ENCODE measurements at regions not wholly inside any gene's neighbourhood (a gene's known extent, or its start where the extent isn't known, plus 50 kb on each side); places are given as distances from the start of the nearest gene placed in this dataset.

DNA sequence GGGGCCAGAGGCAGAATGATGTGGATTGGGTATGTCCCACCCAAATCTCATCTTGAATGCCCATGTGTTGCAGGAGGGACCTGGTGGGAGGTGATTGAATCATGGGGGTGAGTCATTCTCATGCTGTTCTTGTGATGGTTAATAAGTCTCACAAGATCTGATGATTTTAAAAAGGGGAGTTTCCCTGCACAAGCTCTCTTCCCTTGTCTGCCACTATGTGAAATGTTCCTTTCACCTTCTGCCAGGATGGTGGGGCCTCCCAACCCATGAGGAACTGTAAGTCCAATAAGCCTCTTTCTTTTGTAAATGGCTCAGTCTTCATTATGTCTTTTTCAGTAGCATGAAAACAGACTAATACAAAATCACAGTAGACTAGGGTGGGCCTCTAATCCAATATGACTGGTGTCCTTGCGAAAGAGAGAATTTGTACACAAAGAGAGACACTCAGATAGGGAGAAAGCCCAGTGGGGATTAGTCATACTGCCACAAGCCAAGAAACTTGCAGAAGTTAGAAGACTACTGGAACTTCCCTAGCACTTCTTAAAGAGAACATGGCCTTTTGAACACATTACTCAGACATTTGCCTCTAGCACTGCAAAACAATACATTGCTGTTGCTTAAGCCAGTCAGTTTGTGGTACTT lies 68.4 kb downstream of the ANXA1 start:
- no peak overlapping the region for H3K4me3 ChIP-seq (ENCODE audit: low read depth, low read length)
- no peaks in the 10 kb centered on the region for H3K36me3 ChIP-seq (ENCODE audit: insufficient read depth)
- no peak for DNase-seq (ENCODE audit: extremely low spot score)
- H3K27ac ChIP-seq (ENCODE audit: low read depth) = no peak overlapping the region
- no peaks in the 10 kb centered on the region for H3K4me1 ChIP-seq (ENCODE audit: insufficient read depth)
- WGBS = 68% methylated on average over 1 of the region's 1 CpG

DNA sequence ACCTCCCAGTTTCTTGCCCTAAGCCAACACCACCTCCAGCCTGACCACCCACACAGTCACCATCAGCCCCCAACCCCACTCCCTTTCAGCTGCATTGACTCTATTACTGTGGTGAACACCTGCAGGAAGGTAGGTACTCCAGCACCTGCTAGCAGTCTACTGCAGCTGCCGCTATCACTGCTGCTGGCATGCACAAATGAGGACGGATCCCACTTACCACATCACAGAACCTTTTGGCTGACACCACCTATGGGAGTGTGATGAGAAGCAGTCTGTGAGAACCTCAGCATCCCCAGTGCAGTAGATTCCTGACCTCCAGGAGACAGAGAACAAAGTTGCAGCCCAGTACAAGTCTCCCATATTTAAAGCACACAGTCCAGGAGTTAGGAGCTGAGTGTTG lies 71.9 kb downstream of the ANXA1 start:
- 83% methylated on average over 2 of the region's 2 CpGs for WGBS
- no peaks in the 10 kb centered on the region for H3K4me1 ChIP-seq (ENCODE audit: insufficient read depth)
- H3K4me3 ChIP-seq (ENCODE audit: low read depth, low read length) = no peak overlapping the region
- no peaks in the 10 kb centered on the region for H3K36me3 ChIP-seq (ENCODE audit: insufficient read depth)
- no peak overlapping the region for H3K27ac ChIP-seq (ENCODE audit: low read depth)
- DNase-seq (ENCODE audit: extremely low spot score) = no peak

DNA sequence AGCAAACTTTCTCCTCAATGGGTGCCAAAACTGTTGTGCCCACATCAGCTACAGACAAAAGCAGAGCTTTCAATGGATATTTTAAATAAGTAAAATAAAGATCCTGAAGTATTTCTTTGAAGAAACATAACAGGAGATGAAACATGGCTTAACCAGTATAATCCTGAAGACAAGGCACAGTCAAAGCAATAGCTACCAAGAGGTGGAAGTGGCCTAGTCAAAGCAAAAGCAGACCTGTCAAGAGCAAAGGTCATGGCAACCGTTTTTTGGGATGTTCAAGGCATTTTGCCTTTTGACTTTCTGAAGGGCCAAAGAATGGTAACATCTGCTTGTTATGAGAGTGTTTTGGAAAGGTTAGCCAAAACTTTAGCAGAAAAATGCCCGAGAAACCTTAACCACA lies 77.9 kb downstream of the ANXA1 start:
- no peaks in the 10 kb centered on the region for H3K36me3 ChIP-seq (ENCODE audit: insufficient read depth)

DNA sequence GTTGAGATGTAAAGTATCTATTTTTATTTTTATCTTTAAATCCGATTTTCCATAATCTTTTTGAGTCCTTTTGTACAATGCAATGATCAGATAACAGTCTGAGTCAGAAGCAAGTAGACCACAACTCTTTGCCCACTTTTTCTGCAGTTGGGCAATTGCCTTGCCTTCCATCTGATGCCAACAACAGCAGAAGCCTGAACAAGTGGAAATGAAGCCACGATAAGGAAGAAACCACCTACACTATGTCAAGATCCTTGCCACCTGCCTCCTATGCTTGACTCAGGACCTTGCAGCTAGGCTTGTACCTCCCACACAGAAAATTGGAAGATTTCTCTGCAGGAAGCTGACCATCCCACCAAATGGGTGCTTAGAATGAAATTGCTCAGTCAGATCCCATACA lies 78.6 kb downstream of the ANXA1 start:
- H3K27ac ChIP-seq (ENCODE audit: low read depth) = no peak overlapping the region
- no peak overlapping the region for H3K4me3 ChIP-seq (ENCODE audit: low read depth, low read length)
- WGBS = 50% methylated on average over 2 of the region's 2 CpGs
- no peak for DNase-seq (ENCODE audit: extremely low spot score)
- H3K36me3 ChIP-seq (ENCODE audit: insufficient read depth) = no peaks in the 10 kb centered on the region
- no peaks in the 10 kb centered on the region for H3K4me1 ChIP-seq (ENCODE audit: insufficient read depth)

More for the DNA sequence above, 77.9 kb downstream of the ANXA1 start:
- Histone ChIP-seq H3K4me3 (ENCODE audit: low read depth, low read length) (no peak overlapping the region), H3K4me1 (ENCODE audit: insufficient read depth) (no peaks in the 10 kb centered on the region), H3K27ac (ENCODE audit: low read depth) (no peak overlapping the region)
- DNase-seq (ENCODE audit: extremely low spot score) = no peak
- 48% methylated on average over 2 of the region's 2 CpGs for WGBS

DNA sequence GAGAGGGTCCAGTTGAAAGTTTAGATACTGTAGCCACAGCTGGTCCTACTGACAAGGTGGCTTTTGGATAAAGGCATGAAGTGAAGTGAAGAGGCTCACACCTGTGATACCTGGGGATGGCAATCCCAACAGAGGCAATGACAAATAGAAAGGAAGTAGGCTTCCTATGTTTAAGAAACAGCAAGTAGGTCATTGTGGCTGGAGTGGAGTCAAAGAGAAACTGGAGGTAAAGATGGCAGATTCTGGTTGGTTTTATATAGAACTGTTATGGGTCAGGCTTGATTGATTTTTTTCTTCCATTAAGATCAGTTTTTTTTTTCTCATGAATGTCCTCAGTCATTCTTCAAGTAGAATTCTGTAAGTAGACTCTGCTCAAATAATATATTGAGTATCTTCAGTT lies 79.5 kb downstream of the ANXA1 start:
- Histone ChIP-seq H3K36me3 (ENCODE audit: insufficient read depth) (no peaks in the 10 kb centered on the region), H3K27ac (ENCODE audit: low read depth) (no peak overlapping the region)
- no peak for DNase-seq (ENCODE audit: extremely low spot score)

DNA sequence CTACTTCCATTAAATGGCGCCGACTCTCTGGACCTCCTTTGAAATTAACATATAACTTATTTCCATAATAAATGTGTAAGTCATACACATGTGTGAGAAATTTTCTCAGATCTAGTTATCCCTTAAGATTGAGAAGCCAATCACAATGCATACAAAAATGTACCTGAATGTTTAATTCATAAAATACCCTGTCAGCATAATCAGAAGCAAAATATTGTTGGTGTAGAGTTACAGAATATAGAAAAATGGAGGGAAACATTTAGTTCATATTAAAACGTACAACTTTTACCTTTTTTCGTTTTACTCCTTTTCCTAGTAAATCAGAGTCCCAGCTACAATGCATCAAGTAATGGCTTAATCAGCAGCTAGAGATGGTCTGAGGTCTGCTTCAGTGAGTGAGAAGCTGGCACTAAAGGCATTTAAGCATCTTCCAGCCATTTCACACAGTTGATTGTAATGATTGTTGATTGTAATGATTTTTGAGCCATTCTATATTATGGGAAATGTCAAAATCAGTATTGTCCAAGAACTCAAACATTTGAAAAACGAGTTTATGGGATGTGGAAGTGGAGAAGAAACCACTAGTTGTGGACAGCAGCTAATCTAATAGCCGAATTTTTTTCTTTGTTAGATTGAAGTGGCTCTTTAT lies 81.8 kb downstream of the ANXA1 start:
- H3K4me1 ChIP-seq (ENCODE audit: insufficient read depth) = no peaks in the 10 kb centered on the region
- H3K27ac ChIP-seq (ENCODE audit: low read depth) = no peak overlapping the region
- DNase-seq (ENCODE audit: extremely low spot score) = no peak
- no peaks in the 10 kb centered on the region for H3K36me3 ChIP-seq (ENCODE audit: insufficient read depth)
- 74% methylated on average over 6 of the region's 6 CpGs for WGBS
- H3K4me3 ChIP-seq (ENCODE audit: low read depth, low read length) = no peak overlapping the region

More for the DNA sequence above, 79.5 kb downstream of the ANXA1 start:
- Histone ChIP-seq H3K4me3 (ENCODE audit: low read depth, low read length) (no peak overlapping the region), H3K4me1 (ENCODE audit: insufficient read depth) (no peaks in the 10 kb centered on the region)

DNA sequence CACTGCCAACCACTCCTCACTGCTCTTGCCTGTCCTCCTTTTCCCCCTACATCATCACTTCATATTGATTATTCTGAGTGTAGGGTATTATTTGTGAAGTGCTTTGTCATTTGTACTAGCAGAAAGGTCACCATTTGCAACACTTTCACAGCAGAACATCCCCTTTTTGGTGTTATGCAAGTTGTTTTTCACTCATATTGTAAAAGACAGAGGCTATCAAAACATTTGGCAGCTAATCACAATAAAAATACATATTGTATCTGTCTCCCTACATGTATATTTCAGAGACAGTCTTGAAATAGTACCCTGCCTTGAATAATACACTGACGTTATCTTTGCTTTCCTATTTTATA lies 82.3 kb downstream of the ANXA1 start:
- DNase-seq (ENCODE audit: extremely low spot score) = no peak
- no peaks in the 10 kb centered on the region for H3K36me3 ChIP-seq (ENCODE audit: insufficient read depth)
- 95% methylated on average over 1 of the region's 1 CpG for WGBS

DNA sequence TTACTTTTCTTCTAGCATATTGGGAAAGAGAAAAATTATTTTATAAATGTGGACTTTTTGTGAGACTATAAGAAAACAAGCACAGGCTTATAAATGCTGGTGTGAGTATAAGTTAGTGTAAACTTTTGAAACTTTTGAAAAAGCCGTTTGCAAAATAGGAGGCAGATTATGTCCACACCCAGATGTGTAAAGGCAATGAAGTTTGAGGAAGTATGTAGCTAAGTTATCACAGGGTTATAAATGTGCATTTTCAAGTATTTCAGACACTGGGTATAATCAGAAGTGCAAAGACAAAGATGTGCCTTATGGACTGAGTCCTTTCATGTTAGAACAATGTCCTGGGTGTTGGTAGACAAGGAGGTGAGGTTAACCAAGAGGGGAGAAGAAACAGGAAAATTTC lies 85.5 kb downstream of the ANXA1 start:
- DNase-seq (ENCODE audit: extremely low spot score) = no peak
- Histone ChIP-seq H3K4me1 (ENCODE audit: insufficient read depth) (no peaks in the 10 kb centered on the region), H3K36me3 (ENCODE audit: insufficient read depth) (no peaks in the 10 kb centered on the region), H3K4me3 (ENCODE audit: low read depth, low read length) (no peak overlapping the region), H3K27ac (ENCODE audit: low read depth) (no peak overlapping the region)
- whole genome bisulfite sequencing = 69% methylated on average over 1 of the region's 1 CpG

More for the DNA sequence above, 82.3 kb downstream of the ANXA1 start:
- Histone ChIP-seq H3K4me1 (ENCODE audit: insufficient read depth) (no peaks in the 10 kb centered on the region), H3K4me3 (ENCODE audit: low read depth, low read length) (no peak overlapping the region), H3K27ac (ENCODE audit: low read depth) (no peak overlapping the region)

DNA sequence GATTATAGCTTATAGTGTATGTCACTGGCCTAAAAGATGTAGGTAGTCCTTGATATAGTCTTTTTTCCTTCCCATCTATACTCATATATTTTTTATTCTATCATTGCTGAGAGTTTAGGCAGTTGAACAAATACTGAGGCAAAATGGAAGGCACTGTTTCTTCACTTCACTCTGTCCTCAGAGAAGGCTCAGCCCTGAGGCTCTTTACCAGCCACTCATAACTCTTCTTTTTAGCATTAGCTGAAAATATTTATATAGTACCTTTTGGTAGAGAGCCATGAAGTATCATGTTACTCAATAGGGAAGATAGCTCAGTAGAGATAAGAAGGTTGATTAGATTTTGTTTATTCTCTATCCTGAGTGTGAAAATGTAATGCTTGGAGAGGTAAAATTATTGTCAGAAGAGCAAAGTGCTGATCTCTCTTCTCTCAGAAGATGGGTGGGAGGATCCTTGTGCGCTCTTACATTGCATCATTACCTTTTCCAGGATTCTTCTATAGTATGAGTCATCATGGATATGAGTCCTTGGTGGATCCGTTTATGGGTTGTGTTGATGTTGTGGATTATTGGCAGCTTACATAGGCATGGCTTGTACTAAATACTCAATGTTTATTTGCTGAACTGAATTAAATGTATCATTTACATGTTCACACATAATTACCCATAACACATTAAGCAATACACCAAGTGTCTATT lies 88.1 kb downstream of the ANXA1 start:
- no peaks in the 10 kb centered on the region for H3K36me3 ChIP-seq (ENCODE audit: insufficient read depth)
- 76% methylated on average over 2 of the region's 2 CpGs for WGBS
- DNase-seq (ENCODE audit: extremely low spot score) = no peak
- H3K27ac ChIP-seq (ENCODE audit: low read depth) = no peak overlapping the region
- H3K4me3 ChIP-seq (ENCODE audit: low read depth, low read length) = no peak overlapping the region
- no peaks in the 10 kb centered on the region for H3K4me1 ChIP-seq (ENCODE audit: insufficient read depth)

DNA sequence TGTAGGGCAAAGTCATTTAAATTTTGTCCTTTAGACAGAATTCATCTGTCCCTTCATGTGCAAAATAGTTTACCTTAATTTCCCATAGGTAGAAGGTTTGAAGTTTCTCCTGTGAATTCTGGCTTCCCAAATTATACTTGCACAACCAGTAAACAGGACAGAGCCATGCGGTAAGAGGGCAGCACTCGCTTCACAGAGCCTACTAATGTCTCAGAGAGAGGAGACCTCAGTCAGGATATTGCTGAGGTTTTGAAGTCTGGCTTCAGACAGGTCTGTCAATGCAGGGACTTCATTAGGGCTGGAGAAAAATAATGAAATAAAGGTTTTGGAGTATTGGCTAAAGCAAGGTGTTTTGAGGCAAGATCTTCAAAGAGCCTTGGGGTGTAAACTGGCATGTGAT lies 91.4 kb downstream of the ANXA1 start:
- H3K4me1 ChIP-seq (ENCODE audit: insufficient read depth) = no peaks in the 10 kb centered on the region
- H3K4me3 ChIP-seq (ENCODE audit: low read depth, low read length) = no peak overlapping the region
- WGBS = 65% methylated on average over 2 of the region's 2 CpGs
- no peak for DNase-seq (ENCODE audit: extremely low spot score)
- no peak overlapping the region for H3K27ac ChIP-seq (ENCODE audit: low read depth)
- no peaks in the 10 kb centered on the region for H3K36me3 ChIP-seq (ENCODE audit: insufficient read depth)

DNA sequence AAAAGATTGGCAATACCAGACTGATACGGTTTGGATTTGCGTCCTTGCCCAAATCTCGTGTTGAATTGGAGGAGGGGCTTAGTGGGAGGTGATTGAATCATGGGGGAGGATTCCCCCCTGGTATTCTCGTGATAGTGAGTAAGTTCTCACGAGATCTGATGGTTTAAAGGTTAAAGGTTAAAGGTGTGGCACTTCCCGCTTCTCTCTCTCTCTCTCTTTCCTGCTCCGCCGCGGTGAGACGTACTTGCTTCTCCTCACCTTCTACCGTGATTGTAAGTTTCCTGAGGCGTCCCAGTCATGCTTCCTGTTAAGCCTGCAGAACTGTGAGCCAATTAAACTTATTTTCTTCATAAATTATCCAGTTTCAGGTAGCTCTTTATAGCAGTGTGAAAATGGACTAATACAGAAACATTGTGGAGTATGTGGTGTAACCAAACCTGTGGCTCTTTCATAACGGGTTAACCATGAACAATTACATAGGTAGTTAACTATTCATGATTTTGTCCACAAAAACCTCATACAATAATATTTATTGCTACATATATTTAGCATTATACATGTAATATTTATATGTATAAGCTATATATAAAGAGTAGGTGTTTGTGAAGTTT lies 107.5 kb downstream of the ANXA1 start:
- no peaks in the 10 kb centered on the region for H3K36me3 ChIP-seq (ENCODE audit: insufficient read depth)
- WGBS = 87% methylated on average over 13 of the region's 13 CpGs
- no peak overlapping the region for H3K27ac ChIP-seq (ENCODE audit: low read depth)
- H3K4me1 ChIP-seq (ENCODE audit: insufficient read depth) = no peaks in the 10 kb centered on the region
- H3K4me3 ChIP-seq (ENCODE audit: low read depth, low read length) = no peak overlapping the region
- no peak for DNase-seq (ENCODE audit: extremely low spot score)

DNA sequence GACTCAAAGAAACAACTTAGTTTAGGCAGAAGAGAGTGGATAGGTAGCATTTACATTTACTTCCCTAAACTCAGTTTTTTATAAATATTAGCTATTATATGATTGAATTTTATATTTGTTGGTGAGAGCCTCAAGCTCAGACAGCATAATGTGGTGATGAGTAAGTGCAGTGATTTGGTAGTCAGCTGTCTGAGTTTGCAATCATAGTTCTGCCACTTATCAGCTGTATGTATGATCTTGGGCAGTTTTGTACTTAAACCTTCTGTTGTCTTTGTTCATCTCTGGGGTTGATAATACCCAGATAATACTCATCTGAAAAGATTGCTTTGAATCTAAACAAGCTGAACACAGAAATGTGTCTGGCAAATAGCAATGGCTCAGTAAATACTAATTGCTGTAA lies 108.8 kb downstream of the ANXA1 start:
- DNase-seq (ENCODE audit: extremely low spot score) = no peak
- H3K36me3 ChIP-seq (ENCODE audit: insufficient read depth) = no peaks in the 10 kb centered on the region
- no peak overlapping the region for H3K4me3 ChIP-seq (ENCODE audit: low read depth, low read length)
- H3K4me1 ChIP-seq (ENCODE audit: insufficient read depth) = no peaks in the 10 kb centered on the region
- H3K27ac ChIP-seq (ENCODE audit: low read depth) = no peak overlapping the region

DNA sequence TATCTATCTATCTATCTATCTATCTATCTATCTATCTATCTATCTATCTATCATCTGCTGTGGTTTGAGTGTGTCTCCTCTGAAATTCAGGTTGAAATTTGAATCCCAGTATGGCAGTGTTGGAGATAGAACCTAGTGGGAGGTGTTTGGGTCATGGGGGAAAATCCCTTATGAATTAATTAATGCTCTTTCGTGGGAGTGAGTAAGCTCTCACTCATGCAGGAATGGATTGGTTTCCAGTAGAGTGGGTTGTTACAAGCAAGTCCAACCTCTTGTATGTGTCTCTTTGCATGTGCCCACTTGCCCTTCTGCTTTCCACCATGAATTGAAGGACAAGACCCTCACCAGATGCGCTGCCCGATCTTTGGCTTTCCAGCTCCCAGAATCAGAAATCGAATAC lies 113.0 kb downstream of the ANXA1 start:
- 89% methylated on average over 4 of the region's 4 CpGs for WGBS

DNA sequence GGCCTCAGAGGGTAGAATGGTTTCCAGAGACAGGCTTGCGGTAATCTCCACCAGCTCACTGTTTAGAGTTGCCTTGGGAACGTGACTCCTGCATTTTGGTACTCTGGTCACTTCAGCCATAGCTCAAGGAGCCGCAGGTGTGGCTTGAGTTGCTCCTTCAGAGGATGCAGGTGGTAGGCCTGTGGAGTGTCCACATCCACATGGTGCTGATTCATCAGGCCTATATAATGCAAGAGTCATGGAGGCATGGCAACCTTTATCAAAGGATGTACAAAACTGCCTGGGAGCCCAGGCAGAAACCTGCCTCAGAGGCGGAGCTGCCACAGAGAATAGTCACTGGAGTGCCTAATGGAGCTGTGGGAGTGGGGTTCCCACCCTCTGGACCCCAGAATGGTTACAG lies 114.2 kb downstream of the ANXA1 start:
- Histone ChIP-seq H3K36me3 (ENCODE audit: insufficient read depth) (no peaks in the 10 kb centered on the region), H3K4me1 (ENCODE audit: insufficient read depth) (no peaks in the 10 kb centered on the region), H3K4me3 (ENCODE audit: low read depth, low read length) (no peak overlapping the region), H3K27ac (ENCODE audit: low read depth) (no peak overlapping the region)
- WGBS = 87% methylated on average over 4 of the region's 4 CpGs
- no peak for DNase-seq (ENCODE audit: extremely low spot score)

More for the DNA sequence above, 113.0 kb downstream of the ANXA1 start:
- Histone ChIP-seq H3K4me3 (ENCODE audit: low read depth, low read length) (no peak overlapping the region), H3K36me3 (ENCODE audit: insufficient read depth) (no peaks in the 10 kb centered on the region), H3K27ac (ENCODE audit: low read depth) (no peak overlapping the region), H3K4me1 (ENCODE audit: insufficient read depth) (no peaks in the 10 kb centered on the region)
- no peak for DNase-seq (ENCODE audit: extremely low spot score)

Data from urinary bladder (tissue), 3 donors.